ENCODE measurements at regions not wholly inside any gene's neighbourhood (a gene's known extent, or its start where the extent isn't known, plus 50 kb on each side); places are given as distances from the start of the nearest gene placed in this dataset.

DNA sequence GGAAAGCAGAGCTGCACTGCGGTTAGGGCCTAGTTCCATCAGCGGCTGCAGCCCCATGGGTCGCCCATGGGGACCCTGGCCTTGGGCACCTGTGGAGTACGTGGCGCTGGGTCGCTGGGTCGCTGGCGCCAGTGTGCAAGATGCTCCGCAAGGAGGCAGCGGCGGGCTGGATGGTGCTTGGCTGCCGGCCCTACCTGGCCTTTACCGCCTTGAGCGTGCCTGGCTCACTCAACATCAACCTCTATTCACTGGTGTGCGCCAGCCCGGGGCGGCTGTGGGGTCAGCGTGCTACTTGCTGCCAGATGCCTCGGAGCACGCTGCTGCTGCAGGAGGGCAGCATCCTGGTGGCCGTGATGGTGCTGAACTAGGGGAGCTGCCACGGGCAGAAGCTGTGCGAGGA is 85.1 kb upstream of the RHOU start:
- Histone ChIP-seq H3K36me3 (ENCODE audit: control insufficient read depth in 2 of 2, extremely low read depth in 1 of 2, insufficient read depth in 2 of 2, low read length in 2 of 2) (no peaks in the 10 kb centered on the region), H3K79me2 (ENCODE audit: control insufficient read depth, insufficient read depth, low read length) (no peaks in the 10 kb centered on the region), H3K27ac (ENCODE audit: insufficient read depth, low read depth, low read length) (no peak overlapping the region), H3K4me3 (replicated peaks in 1 of 3; ENCODE audit: insufficient read depth in 1 of 3, low read depth in 1 of 3, low read length in 3 of 3) (no peak overlapping the region), H3K9me3 (replicated peaks; ENCODE audit: control insufficient read depth, insufficient read depth, low read length) (no peaks in the 10 kb centered on the region), H2AFZ (ENCODE audit: low read depth, low read length) (no peak overlapping the region), H3K4me2 (ENCODE audit: insufficient read depth, low read length) (no peak overlapping the region), H4K20me1 (replicated peaks; ENCODE audit: control insufficient read depth, extremely low read depth, insufficient read depth, low read length) (no peaks in the 10 kb centered on the region), H3K4me1 (ENCODE audit: control insufficient read depth, extremely low read depth, insufficient read depth, low read length) (peaks cover 4% of the 10 kb centered on the region), H3K27me3 (ENCODE audit: control insufficient read depth in 2 of 2, insufficient read depth in 2 of 2, low read length in 2 of 2) (peaks cover 25 to 43% of the 10 kb centered on the region in 2 experiments), H3K9me1 (replicated peaks; ENCODE audit: control insufficient read depth, extremely low read depth, insufficient read depth, low read length) (no peaks in the 10 kb centered on the region), H3K9ac (replicated peaks; ENCODE audit: extremely low read depth, insufficient read depth, low read length) (no peak overlapping the region)
- TF ChIP-seq, protein P1, sequence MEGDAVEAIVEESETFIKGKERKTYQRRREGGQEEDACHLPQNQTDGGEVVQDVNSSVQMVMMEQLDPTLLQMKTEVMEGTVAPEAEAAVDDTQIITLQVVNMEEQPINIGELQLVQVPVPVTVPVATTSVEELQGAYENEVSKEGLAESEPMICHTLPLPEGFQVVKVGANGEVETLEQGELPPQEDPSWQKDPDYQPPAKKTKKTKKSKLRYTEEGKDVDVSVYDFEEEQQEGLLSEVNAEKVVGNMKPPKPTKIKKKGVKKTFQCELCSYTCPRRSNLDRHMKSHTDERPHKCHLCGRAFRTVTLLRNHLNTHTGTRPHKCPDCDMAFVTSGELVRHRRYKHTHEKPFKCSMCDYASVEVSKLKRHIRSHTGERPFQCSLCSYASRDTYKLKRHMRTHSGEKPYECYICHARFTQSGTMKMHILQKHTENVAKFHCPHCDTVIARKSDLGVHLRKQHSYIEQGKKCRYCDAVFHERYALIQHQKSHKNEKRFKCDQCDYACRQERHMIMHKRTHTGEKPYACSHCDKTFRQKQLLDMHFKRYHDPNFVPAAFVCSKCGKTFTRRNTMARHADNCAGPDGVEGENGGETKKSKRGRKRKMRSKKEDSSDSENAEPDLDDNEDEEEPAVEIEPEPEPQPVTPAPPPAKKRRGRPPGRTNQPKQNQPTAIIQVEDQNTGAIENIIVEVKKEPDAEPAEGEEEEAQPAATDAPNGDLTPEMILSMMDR (IDR thresholded peaks at IDR 0.05; ENCODE audit: extremely low read depth in 1 of 2, insufficient read depth in 1 of 2, low read depth in 1 of 2, low read length in 2 of 2), result no peak
- no peak for TF ChIP-seq GATA2 (IDR thresholded peaks at IDR 0.05; ENCODE audit: insufficient read depth, insufficient read length, low read depth, low read length)
- TF ChIP-seq POLR2A (IDR thresholded peaks at IDR 0.05; ENCODE audit: low read depth, low read length), result no peak
- TF ChIP-seq FOS (IDR thresholded peaks at IDR 0.05; ENCODE audit: borderline replicate concordance, insufficient read depth, low read length), result no peak
- TF ChIP-seq EZH2 (IDR thresholded peaks at IDR 0.05; ENCODE audit: borderline replicate concordance, low read depth, low read length, severe bottlenecking), result no peak
- no peak for TF ChIP-seq POLR2AphosphoS5 (IDR thresholded peaks at IDR 0.05; ENCODE audit: insufficient read depth, low read depth, low read length)
- TF ChIP-seq JUN (IDR thresholded peaks at IDR 0.05; ENCODE audit: borderline replicate concordance, insufficient read depth, insufficient read length, low read depth), result no peak
- TF ChIP-seq MYC (IDR thresholded peaks at IDR 0.05; ENCODE audit: low read depth, low read length), result no peak
- TF ChIP-seq, protein P2, sequence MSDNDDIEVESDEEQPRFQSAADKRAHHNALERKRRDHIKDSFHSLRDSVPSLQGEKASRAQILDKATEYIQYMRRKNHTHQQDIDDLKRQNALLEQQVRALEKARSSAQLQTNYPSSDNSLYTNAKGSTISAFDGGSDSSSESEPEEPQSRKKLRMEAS (IDR thresholded peaks at IDR 0.05; ENCODE audit: insufficient read depth, insufficient read length), result no peak
- ChIA-PET CTCF (interaction anchor here (1.5 to 1.6 kb wide), 2 partner anchors 14 to 577 kb away, joined by 4 to 6 read pairs; no protein-coding TSS in a partner anchor), POLR2A (no interaction called here)
- intact Hi-C loops (cut with micrococcal nuclease), result no loop called here
- no TSS peak for BruUV-seq (replicated peaks)
- FAIRE-seq (no peak), DNase-seq (ENCODE audit: low read depth, low spot score) (no peak)
- dilution Hi-C loops (cut with MboI; ENCODE audit: extremely low pct_ligation_motif_present, low sequenced_read_pairs), result no loop called here
